Skeletal muscle satellite cell (primary cell): ENCODE measurements at regions not wholly inside any gene's neighbourhood (a gene's known extent, or its start where the extent isn't known, plus 50 kb on each side); places are given as distances from the start of the nearest gene placed in this dataset.

Experiments
- H3K27me3 ChIP-seq: 2 replicates; pipeline ENCODE4 v1.7.0; 2013; ENCODE audit warnings: low read length; ENCODE audit not compliant: control insufficient read depth, insufficient read depth
- H3K36me3 ChIP-seq: 2 replicates; pipeline ENCODE4 v1.7.0; 2013; ENCODE audit warnings: mild to moderate bottlenecking, control low read depth, low read length; ENCODE audit not compliant: insufficient read depth
- H3K4me1 ChIP-seq: 2 replicates; pipeline ENCODE4 v1.7.0; 2013; ENCODE audit warnings: low read length; ENCODE audit not compliant: control insufficient read depth, insufficient read depth
- H3K4me2 ChIP-seq: 2 replicates; pipeline ENCODE4 v1.7.0; 2013; ENCODE audit warnings: mild to moderate bottlenecking, low read length
- H3K4me3 ChIP-seq: 2 replicates; pipeline ENCODE4 v1.7.0; 2013; ENCODE audit warnings: low read length
- H3K9ac ChIP-seq: 2 replicates; pipeline ENCODE4 v1.7.0; 2013; ENCODE audit warnings: mild to moderate bottlenecking, low read depth, low read length, moderate library complexity
- H3K9me3 ChIP-seq: replicated peaks from 2 replicates; pipeline ENCODE4 v1.7.0; 2013; ENCODE audit warnings: mild to moderate bottlenecking, control low read depth, low read length

- Histone ChIP-seq H3K4me1 (no peaks in the 10 kb centered on the region), H3K9me3 (no peaks in the 10 kb centered on the region), H3K36me3 (no peaks in the 10 kb centered on the region), H3K9ac (no peak overlapping the region), H3K4me2 (no peak overlapping the region), H3K4me3 (no peak overlapping the region), H3K27me3 (peaks cover 5% of the 10 kb centered on the region)
These were observed 458.4 kb downstream of the CD83 start for GRCh38 chr6:14575961-14576360.

GRCh38 chr6:14578994-14579393, 461.4 kb downstream of the CD83 start:
- H3K4me1 ChIP-seq, result no peaks in the 10 kb centered on the region
- H3K4me3 ChIP-seq, result no peak overlapping the region
- H3K4me2 ChIP-seq, result no peak overlapping the region
- no peaks in the 10 kb centered on the region for H3K9me3 ChIP-seq
- no peaks in the 10 kb centered on the region for H3K36me3 ChIP-seq
- peaks cover 5% of the 10 kb centered on the region for H3K27me3 ChIP-seq
- no peak overlapping the region for H3K9ac ChIP-seq

GRCh38 chr6:14582749-14583148, 465.2 kb downstream of the CD83 start:
- H3K36me3 ChIP-seq, result no peaks in the 10 kb centered on the region
- no peak overlapping the region for H3K4me3 ChIP-seq
- H3K4me2 ChIP-seq, result no peak overlapping the region
- no peaks in the 10 kb centered on the region for H3K9me3 ChIP-seq
- H3K4me1 ChIP-seq, result no peaks in the 10 kb centered on the region
- no peaks in the 10 kb centered on the region for H3K27me3 ChIP-seq
- no peak overlapping the region for H3K9ac ChIP-seq

GRCh38 chr6:14583826-14584225, 466.3 kb downstream of the CD83 start:
- H3K27me3 ChIP-seq, result no peaks in the 10 kb centered on the region
- H3K36me3 ChIP-seq, result no peaks in the 10 kb centered on the region
- no peak overlapping the region for H3K4me2 ChIP-seq
- no peaks in the 10 kb centered on the region for H3K9me3 ChIP-seq
- no peak overlapping the region for H3K9ac ChIP-seq
- H3K4me1 ChIP-seq, result no peaks in the 10 kb centered on the region
- H3K4me3 ChIP-seq, result no peak overlapping the region

- H3K27me3 ChIP-seq, result peaks cover 6% of the 10 kb centered on the region
- H3K9me3 ChIP-seq, result no peaks in the 10 kb centered on the region
- no peak overlapping the region for H3K4me2 ChIP-seq
- H3K9ac ChIP-seq, result no peak overlapping the region
- H3K36me3 ChIP-seq, result no peaks in the 10 kb centered on the region
- H3K4me1 ChIP-seq, result no peaks in the 10 kb centered on the region
- H3K4me3 ChIP-seq, result no peak overlapping the region
These were observed 466.9 kb downstream of the CD83 start for GRCh38 chr6:14584450-14584849.

- peaks cover 10% of the 10 kb centered on the region for H3K27me3 ChIP-seq
- no peaks in the 10 kb centered on the region for H3K4me1 ChIP-seq
- no peak overlapping the region for H3K4me2 ChIP-seq
- H3K4me3 ChIP-seq, result no peak overlapping the region
- no peaks in the 10 kb centered on the region for H3K9me3 ChIP-seq
- H3K36me3 ChIP-seq, result no peaks in the 10 kb centered on the region
- H3K9ac ChIP-seq, result no peak overlapping the region
These were observed 468.1 kb downstream of the CD83 start for GRCh38 chr6:14585689-14586088.

GRCh38 chr6:14589175-14589574, 471.6 kb downstream of the CD83 start:
- no peaks in the 10 kb centered on the region for H3K9me3 ChIP-seq
- H3K36me3 ChIP-seq, result no peaks in the 10 kb centered on the region
- no peak overlapping the region for H3K4me2 ChIP-seq
- no peaks in the 10 kb centered on the region for H3K4me1 ChIP-seq
- H3K4me3 ChIP-seq, result no peak overlapping the region
- peaks cover 10% of the 10 kb centered on the region for H3K27me3 ChIP-seq
- H3K9ac ChIP-seq, result no peak overlapping the region

GRCh38 chr6:14590586-14590985, 473.0 kb downstream of the CD83 start:
- no peaks in the 10 kb centered on the region for H3K4me1 ChIP-seq
- H3K4me3 ChIP-seq, result no peak overlapping the region
- H3K4me2 ChIP-seq, result no peak overlapping the region
- no peak overlapping the region for H3K9ac ChIP-seq
- no peaks in the 10 kb centered on the region for H3K9me3 ChIP-seq
- H3K36me3 ChIP-seq, result no peaks in the 10 kb centered on the region
- H3K27me3 ChIP-seq, result peaks cover 10% of the 10 kb centered on the region

- Histone ChIP-seq H3K36me3 (no peaks in the 10 kb centered on the region), H3K9me3 (no peaks in the 10 kb centered on the region), H3K27me3 (peaks cover 10% of the 10 kb centered on the region)
These were observed 474.4 kb downstream of the CD83 start for GRCh38 chr6:14591998-14592397.

GRCh38 chr6:14593286-14593685, 475.7 kb downstream of the CD83 start:
- no peaks in the 10 kb centered on the region for H3K4me1 ChIP-seq
- H3K9ac ChIP-seq, result no peak overlapping the region
- H3K36me3 ChIP-seq, result no peaks in the 10 kb centered on the region
- no peak overlapping the region for H3K4me2 ChIP-seq
- no peaks in the 10 kb centered on the region for H3K9me3 ChIP-seq
- H3K27me3 ChIP-seq, result peaks cover 10% of the 10 kb centered on the region
- H3K4me3 ChIP-seq, result no peak overlapping the region

More at GRCh38 chr6:14591998-14592397, 474.4 kb downstream of the CD83 start:
- H3K4me3 ChIP-seq, result no peak overlapping the region
- no peak overlapping the region for H3K4me2 ChIP-seq
- H3K4me1 ChIP-seq, result no peaks in the 10 kb centered on the region
- no peak overlapping the region for H3K9ac ChIP-seq

- H3K4me1 ChIP-seq, result no peaks in the 10 kb centered on the region
- no peak overlapping the region for H3K9ac ChIP-seq
- H3K27me3 ChIP-seq, result no peaks in the 10 kb centered on the region
These were observed 478.2 kb downstream of the CD83 start for GRCh38 chr6:14595751-14596150.

GRCh38 chr6:14596410-14596809, 478.8 kb downstream of the CD83 start:
- Histone ChIP-seq H3K4me2 (no peak overlapping the region), H3K4me1 (no peaks in the 10 kb centered on the region), H3K9ac (no peak overlapping the region), H3K36me3 (no peaks in the 10 kb centered on the region), H3K27me3 (no peaks in the 10 kb centered on the region), H3K9me3 (no peaks in the 10 kb centered on the region), H3K4me3 (no peak overlapping the region)

More at GRCh38 chr6:14595751-14596150, 478.2 kb downstream of the CD83 start:
- no peaks in the 10 kb centered on the region for H3K36me3 ChIP-seq
- H3K4me3 ChIP-seq, result no peak overlapping the region
- no peak overlapping the region for H3K4me2 ChIP-seq
- no peaks in the 10 kb centered on the region for H3K9me3 ChIP-seq
